Suprapubic skin (tissue), 4 donors: ENCODE measurements at regions not wholly inside any gene's neighbourhood (a gene's known extent, or its start where the extent isn't known, plus 50 kb on each side); places are given as distances from the start of the nearest gene placed in this dataset.

Source experiments
- EP300 ChIP-seq: sonication (generic); formaldehyde crosslinking; IDR thresholded peaks from one replicate; pipeline ENCODE4 v1.6.1; 2017; ENCODE audit warnings: antibody characterized with exemption
- POLR2A ChIP-seq, 2 donors: fragments of 450-650 bp; IDR thresholded peaks; one replicate each; pipeline ENCODE4 v1.6.1; 2017; ENCODE audit warnings: antibody characterized with exemption in 2 of 2, mild to moderate bottlenecking in 2 of 2, moderate library complexity in 2 of 2
- POLR2AphosphoS5 ChIP-seq, 3 donors: sonication (generic); formaldehyde crosslinking; IDR thresholded peaks; one replicate each; pipeline ENCODE4 v1.6.1; 2017; ENCODE audit warnings: antibody characterized with exemption in 3 of 3
- TF ChIP-seq, protein P1 (sequence below), 2 donors: fragments of 200-600 bp in 1 of 2; fragments of 450-650 bp in 1 of 2; sonication (generic) in 1 of 2; IDR thresholded peaks; one replicate each; pipeline ENCODE4 v1.5.1; 2016 to 2019; ENCODE audit warnings: antibody characterized with exemption in 2 of 2, mild to moderate bottlenecking in 1 of 2, moderate library complexity in 1 of 2

DNA sequence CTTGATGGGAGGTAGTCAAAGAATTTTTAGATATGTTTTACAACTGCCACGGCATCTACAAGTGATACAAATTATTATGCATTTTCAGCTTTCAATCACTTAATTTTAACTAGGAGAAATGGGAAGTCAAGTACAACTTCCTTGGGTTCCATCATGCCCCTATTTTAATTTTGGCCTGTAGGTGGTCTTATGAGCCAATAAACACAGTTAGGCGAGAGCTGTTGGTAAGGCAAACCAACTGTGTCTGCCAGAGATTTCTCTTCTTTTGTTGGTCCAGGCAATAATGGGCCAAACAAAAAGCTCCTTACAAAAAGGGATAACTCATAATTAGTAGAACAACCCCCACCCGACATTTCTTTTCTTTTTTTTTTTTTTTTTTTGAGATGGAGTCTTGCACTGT lies 63.3 kb upstream of the ARX start:
- TF ChIP-seq, protein P1, sequence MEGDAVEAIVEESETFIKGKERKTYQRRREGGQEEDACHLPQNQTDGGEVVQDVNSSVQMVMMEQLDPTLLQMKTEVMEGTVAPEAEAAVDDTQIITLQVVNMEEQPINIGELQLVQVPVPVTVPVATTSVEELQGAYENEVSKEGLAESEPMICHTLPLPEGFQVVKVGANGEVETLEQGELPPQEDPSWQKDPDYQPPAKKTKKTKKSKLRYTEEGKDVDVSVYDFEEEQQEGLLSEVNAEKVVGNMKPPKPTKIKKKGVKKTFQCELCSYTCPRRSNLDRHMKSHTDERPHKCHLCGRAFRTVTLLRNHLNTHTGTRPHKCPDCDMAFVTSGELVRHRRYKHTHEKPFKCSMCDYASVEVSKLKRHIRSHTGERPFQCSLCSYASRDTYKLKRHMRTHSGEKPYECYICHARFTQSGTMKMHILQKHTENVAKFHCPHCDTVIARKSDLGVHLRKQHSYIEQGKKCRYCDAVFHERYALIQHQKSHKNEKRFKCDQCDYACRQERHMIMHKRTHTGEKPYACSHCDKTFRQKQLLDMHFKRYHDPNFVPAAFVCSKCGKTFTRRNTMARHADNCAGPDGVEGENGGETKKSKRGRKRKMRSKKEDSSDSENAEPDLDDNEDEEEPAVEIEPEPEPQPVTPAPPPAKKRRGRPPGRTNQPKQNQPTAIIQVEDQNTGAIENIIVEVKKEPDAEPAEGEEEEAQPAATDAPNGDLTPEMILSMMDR (IDR thresholded peaks at IDR 0.05): no peak
- no peak for TF ChIP-seq EP300
- no peak for TF ChIP-seq POLR2AphosphoS5 (IDR thresholded peaks at IDR 0.05)
- no peak for TF ChIP-seq POLR2A (IDR thresholded peaks at IDR 0.05)
